SK-N-SH treated with all-trans-retinoic acid at 6 μM for 48 hours (cell line): ENCODE measurements at regions not wholly inside any gene's neighbourhood (a gene's known extent, or its start where the extent isn't known, plus 50 kb on each side); places are given as distances from the start of the nearest gene placed in this dataset.

Experiments
- ARNTL ChIP-seq: fragments of 450-650 bp; formaldehyde crosslinking; IDR thresholded peaks from 2 replicates; pipeline ENCODE4 v1.5.0; 2020; ENCODE audit warnings: low read depth, mild to moderate bottlenecking, moderate library complexity, borderline replicate concordance
- CSDC2 ChIP-seq: fragments of 250-450 bp; sonication (Bioruptor Pico); IDR thresholded peaks from 2 replicates; pipeline ENCODE4 v1.5.0; 2020; ENCODE audit warnings: mild to moderate bottlenecking, moderate library complexity
- GLIS3 ChIP-seq: fragments of 250-450 bp; sonication (Bioruptor Pico); IDR thresholded peaks from 2 replicates; pipeline ENCODE4 v1.5.0; 2020; ENCODE audit warnings: mild to moderate bottlenecking, moderate library complexity
- PATZ1 ChIP-seq: fragments of 250-450 bp; sonication (Bioruptor Pico); IDR thresholded peaks from 2 replicates; pipeline ENCODE4 v1.8.0; 2020; ENCODE audit warnings: mild to moderate bottlenecking, moderate library complexity, borderline replicate concordance
- RARB ChIP-seq: fragments of 250-450 bp; sonication (Bioruptor Pico); IDR thresholded peaks from 2 replicates; pipeline ENCODE4 v1.8.0; 2021; ENCODE audit warnings: mild to moderate bottlenecking, moderate library complexity
- TOX ChIP-seq: fragments of 250-450 bp; sonication (Bioruptor Pico); IDR thresholded peaks from 2 replicates; pipeline ENCODE4 v1.8.0; 2021; ENCODE audit warnings: mild to moderate bottlenecking, moderate library complexity, borderline replicate concordance
- ZC3H10 ChIP-seq: fragments of 250-450 bp; sonication (Bioruptor Pico); IDR thresholded peaks from 2 replicates; pipeline ENCODE4 v1.5.1; 2021; ENCODE audit warnings: mild to moderate bottlenecking, moderate library complexity
- ZFP30 ChIP-seq: fragments of 450-650 bp; formaldehyde crosslinking; IDR thresholded peaks from 2 replicates; pipeline ENCODE4 v1.5.0; 2022; ENCODE audit warnings: mild to moderate bottlenecking, moderate library complexity
- TF ChIP-seq, protein P1 (sequence below): fragments of 250-450 bp; sonication (Bioruptor Pico); IDR thresholded peaks from 2 replicates; pipeline ENCODE4 v1.5.1; 2020; ENCODE audit warnings: low read depth, mild to moderate bottlenecking, moderate library complexity
- TF ChIP-seq, protein P2 (sequence below): fragments of 250-450 bp; sonication (Bioruptor Pico); IDR thresholded peaks from 2 replicates; pipeline ENCODE4 v1.8.0; 2021; ENCODE audit warnings: low read depth, mild to moderate bottlenecking, moderate library complexity, borderline replicate concordance

DNA sequence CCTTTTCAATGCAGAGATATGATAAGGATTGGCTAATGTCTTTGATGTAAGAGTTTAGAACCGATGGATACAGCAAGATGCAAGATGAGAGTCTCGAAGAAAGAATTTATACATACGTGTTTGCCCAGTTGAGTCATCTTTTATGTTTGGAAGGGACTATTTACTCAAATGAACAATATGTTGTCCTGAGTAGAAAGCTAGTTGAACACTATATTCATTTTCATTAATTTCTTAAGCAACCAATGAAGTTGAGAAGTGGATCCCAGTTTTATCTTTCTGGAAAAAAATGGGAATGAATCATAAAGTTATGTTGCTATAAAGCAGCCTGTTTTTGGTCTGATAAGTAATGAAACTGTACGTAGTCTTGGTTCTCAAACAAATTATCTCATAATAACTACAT lies 1431.7 kb upstream of the FLRT2 start:
- TF ChIP-seq RARB (CRISPR knock-in tag) (no peak), GLIS3 (no peak), ZC3H10 (CRISPR knock-in tag) (no peak), ZFP30 (CRISPR knock-in tag) (no peak), ARNTL (CRISPR knock-in tag) (no peak), TOX (no peak), PATZ1 (CRISPR knock-in tag) (no peak), CSDC2 (CRISPR knock-in tag) (no peak)
- TF ChIP-seq, protein P1, sequence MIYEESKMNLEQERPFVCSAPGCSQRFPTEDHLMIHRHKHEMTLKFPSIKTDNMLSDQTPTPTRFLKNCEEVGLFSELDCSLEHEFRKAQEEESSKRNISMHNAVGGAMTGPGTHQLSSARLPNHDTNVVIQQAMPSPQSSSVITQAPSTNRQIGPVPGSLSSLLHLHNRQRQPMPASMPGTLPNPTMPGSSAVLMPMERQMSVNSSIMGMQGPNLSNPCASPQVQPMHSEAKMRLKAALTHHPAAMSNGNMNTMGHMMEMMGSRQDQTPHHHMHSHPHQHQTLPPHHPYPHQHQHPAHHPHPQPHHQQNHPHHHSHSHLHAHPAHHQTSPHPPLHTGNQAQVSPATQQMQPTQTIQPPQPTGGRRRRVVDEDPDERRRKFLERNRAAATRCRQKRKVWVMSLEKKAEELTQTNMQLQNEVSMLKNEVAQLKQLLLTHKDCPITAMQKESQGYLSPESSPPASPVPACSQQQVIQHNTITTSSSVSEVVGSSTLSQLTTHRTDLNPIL, result no peak
- TF ChIP-seq, protein P2, sequence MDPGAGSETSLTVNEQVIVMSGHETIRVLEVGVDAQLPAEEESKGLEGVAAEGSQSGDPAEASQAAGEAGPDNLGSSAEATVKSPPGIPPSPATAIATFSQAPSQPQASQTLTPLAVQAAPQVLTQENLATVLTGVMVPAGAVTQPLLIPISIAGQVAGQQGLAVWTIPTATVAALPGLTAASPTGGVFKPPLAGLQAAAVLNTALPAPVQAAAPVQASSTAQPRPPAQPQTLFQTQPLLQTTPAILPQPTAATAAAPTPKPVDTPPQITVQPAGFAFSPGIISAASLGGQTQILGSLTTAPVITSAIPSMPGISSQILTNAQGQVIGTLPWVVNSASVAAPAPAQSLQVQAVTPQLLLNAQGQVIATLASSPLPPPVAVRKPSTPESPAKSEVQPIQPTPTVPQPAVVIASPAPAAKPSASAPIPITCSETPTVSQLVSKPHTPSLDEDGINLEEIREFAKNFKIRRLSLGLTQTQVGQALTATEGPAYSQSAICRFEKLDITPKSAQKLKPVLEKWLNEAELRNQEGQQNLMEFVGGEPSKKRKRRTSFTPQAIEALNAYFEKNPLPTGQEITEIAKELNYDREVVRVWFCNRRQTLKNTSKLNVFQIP (CRISPR knock-in tag), result no peak
